ENCODE measurements at regions not wholly inside any gene's neighbourhood (a gene's known extent, or its start where the extent isn't known, plus 50 kb on each side); places are given as distances from the start of the nearest gene placed in this dataset.

GRCh38 chr19:31223740-31224534 is 125.3 kb downstream of the TSHZ3 start:
- no TSS peak for BruUV-seq (replicated peaks)
- Mint-ChIP-seq H3K36me3 (ENCODE audit: insufficient read depth, unreplicated experiment) (no peaks in the 10 kb centered on the region), H3K4me3 (ENCODE audit: unreplicated experiment) (no peak overlapping the region), H3K27me3 (ENCODE audit: insufficient read depth, unreplicated experiment) (no peaks in the 10 kb centered on the region), H3K9me3 (ENCODE audit: unreplicated experiment) (peaks cover 24% of the 10 kb centered on the region), H3K4me1 (ENCODE audit: insufficient read depth, unreplicated experiment) (no peaks in the 10 kb centered on the region), H3K27ac (ENCODE audit: low read depth, unreplicated experiment) (no peak overlapping the region)
- ChIA-PET CTCF (interaction anchor here (0.6 kb wide), 1 partner anchor 1508 kb away, joined by 3 read pairs; no protein-coding TSS in a partner anchor), POLR2A (no interaction called here)
- no peak for TF ChIP-seq CTCF (IDR thresholded peaks at IDR 0.05; ENCODE audit: unreplicated experiment)
- intact Hi-C loops (cut with micrococcal nuclease): no loop called here
- DNase-seq (ENCODE audit: unreplicated experiment): no peak

GRCh38 chr19:31220540-31220939 is 128.7 kb downstream of the TSHZ3 start:
- BruUV-seq (replicated peaks): no TSS peak

GRCh38 chr19:31214997-31215396 is 134.2 kb downstream of the TSHZ3 start:
- Mint-ChIP-seq H3K27ac (ENCODE audit: low read depth, unreplicated experiment) (no peak overlapping the region), H3K4me1 (ENCODE audit: insufficient read depth, unreplicated experiment) (no peaks in the 10 kb centered on the region), H3K36me3 (ENCODE audit: insufficient read depth, unreplicated experiment) (no peaks in the 10 kb centered on the region), H3K9me3 (ENCODE audit: unreplicated experiment) (peaks cover 26% of the 10 kb centered on the region), H3K4me3 (ENCODE audit: unreplicated experiment) (no peak overlapping the region), H3K27me3 (ENCODE audit: insufficient read depth, unreplicated experiment) (no peaks in the 10 kb centered on the region)
- DNase-seq (ENCODE audit: unreplicated experiment): no peak
- intact Hi-C loops (cut with micrococcal nuclease): no loop called here
- TF ChIP-seq CTCF (IDR thresholded peaks at IDR 0.05; ENCODE audit: unreplicated experiment): no peak
- ChIA-PET POLR2A (no interaction called here), CTCF (no interaction called here)
- BruUV-seq (replicated peaks): no TSS peak

More at GRCh38 chr19:31220540-31220939, 128.7 kb downstream of the TSHZ3 start:
- H3K9me3 Mint-ChIP-seq (ENCODE audit: unreplicated experiment): peaks cover 22% of the 10 kb centered on the region
- no peaks in the 10 kb centered on the region for H3K4me1 Mint-ChIP-seq (ENCODE audit: insufficient read depth, unreplicated experiment)
- H3K27ac Mint-ChIP-seq (ENCODE audit: low read depth, unreplicated experiment): no peak overlapping the region
- TF ChIP-seq CTCF (IDR thresholded peaks at IDR 0.05; ENCODE audit: unreplicated experiment): no peak
- ChIA-PET POLR2A (no interaction called here), CTCF (no interaction called here)
- no peak overlapping the region for H3K4me3 Mint-ChIP-seq (ENCODE audit: unreplicated experiment)
- no peak for DNase-seq (ENCODE audit: unreplicated experiment)
- intact Hi-C loops (cut with micrococcal nuclease): no loop called here
- H3K36me3 Mint-ChIP-seq (ENCODE audit: insufficient read depth, unreplicated experiment): no peaks in the 10 kb centered on the region
- H3K27me3 Mint-ChIP-seq (ENCODE audit: insufficient read depth, unreplicated experiment): no peaks in the 10 kb centered on the region

GRCh38 chr19:31214086-31214485 is 135.2 kb downstream of the TSHZ3 start:
- no TSS peak for BruUV-seq (replicated peaks)
- Mint-ChIP-seq H3K4me1 (ENCODE audit: insufficient read depth, unreplicated experiment) (no peaks in the 10 kb centered on the region), H3K4me3 (ENCODE audit: unreplicated experiment) (no peak overlapping the region), H3K9me3 (ENCODE audit: unreplicated experiment) (peaks cover 35% of the 10 kb centered on the region), H3K36me3 (ENCODE audit: insufficient read depth, unreplicated experiment) (no peaks in the 10 kb centered on the region), H3K27ac (ENCODE audit: low read depth, unreplicated experiment) (no peak overlapping the region), H3K27me3 (ENCODE audit: insufficient read depth, unreplicated experiment) (no peaks in the 10 kb centered on the region)
- DNase-seq (ENCODE audit: unreplicated experiment): peak; percentile 98
- CTCF ChIA-PET: no interaction called here
- POLR2A ChIA-PET: no interaction called here
- TF ChIP-seq CTCF (IDR thresholded peaks at IDR 0.05; ENCODE audit: unreplicated experiment): no peak
- intact Hi-C loops (cut with micrococcal nuclease): no loop called here
